Uterus (tissue), 3 donors: ENCODE measurements at regions not wholly inside any gene's neighbourhood (a gene's known extent, or its start where the extent isn't known, plus 50 kb on each side); places are given as distances from the start of the nearest gene placed in this dataset.

Source experiments
- DNase-seq, 2 donors: peaks; one replicate each; pipeline ENCODE4 v3.0.0-alpha.2; 2019 to 2020
- H3K27ac ChIP-seq, 2 donors: fragments of 200-600 bp; sonication (generic); 1 replicate in 1 of 2; 2 replicates in 1 of 2; pipeline ENCODE4 v1.5.1; 2016 to 2018
- H3K27me3 ChIP-seq, 2 donors: fragments of 200-600 bp; sonication (generic); one replicate each; pipeline ENCODE4 v1.5.1; 2018 to 2019; ENCODE audit warnings: control low read depth in 1 of 2
- H3K36me3 ChIP-seq, 2 donors: fragments of 200-600 bp; sonication (generic); one replicate each; pipeline ENCODE4 v1.5.1; 2019; ENCODE audit warnings: control low read depth in 1 of 2
- H3K4me1 ChIP-seq, 2 donors: fragments of 200-600 bp; sonication (generic); one replicate each; pipeline ENCODE4 v1.5.1; 2018 to 2019; ENCODE audit warnings: control low read depth in 1 of 2
- H3K4me3 ChIP-seq, 2 donors: fragments of 200-600 bp; sonication (generic); 1 replicate in 1 of 2; 2 replicates in 1 of 2; pipeline ENCODE4 v1.5.1; 2018 to 2019; ENCODE audit warnings: mild to moderate bottlenecking in 1 of 2
- H3K9me3 ChIP-seq, 2 donors: fragments of 200-600 bp; sonication (generic); one replicate each; pipeline ENCODE4 v1.5.1; 2019; ENCODE audit warnings: control low read depth in 1 of 2
- POLR2A ChIP-seq, 2 donors: fragments of 450-650 bp; IDR thresholded peaks; one replicate each; pipeline ENCODE4 v1.6.1; 2016; ENCODE audit warnings: antibody characterized with exemption in 2 of 2, mild to moderate bottlenecking in 1 of 2, moderate library complexity in 1 of 2
- intact Hi-C: fragments of 100-400 bp; cut with DNase I; formaldehyde crosslinking; loops from one replicate; pipeline ENCODE4 v1.15.1; 2023; ENCODE audit warnings: low total_unique reads
- TF ChIP-seq, protein P1 (sequence below), 4 experiments: fragments of 200-600 bp in 2 of 4; fragments of 450-650 bp in 2 of 4; sonication (generic) in 2 of 4; IDR thresholded peaks; one replicate each; pipeline ENCODE4 v1.5.1; 2016 to 2019; ENCODE audit warnings: antibody characterized with exemption in 4 of 4, mild to moderate bottlenecking in 2 of 4, moderate library complexity in 1 of 4
- donor health status: DM: yes; HTN: yes; CAD: no.

DNA sequence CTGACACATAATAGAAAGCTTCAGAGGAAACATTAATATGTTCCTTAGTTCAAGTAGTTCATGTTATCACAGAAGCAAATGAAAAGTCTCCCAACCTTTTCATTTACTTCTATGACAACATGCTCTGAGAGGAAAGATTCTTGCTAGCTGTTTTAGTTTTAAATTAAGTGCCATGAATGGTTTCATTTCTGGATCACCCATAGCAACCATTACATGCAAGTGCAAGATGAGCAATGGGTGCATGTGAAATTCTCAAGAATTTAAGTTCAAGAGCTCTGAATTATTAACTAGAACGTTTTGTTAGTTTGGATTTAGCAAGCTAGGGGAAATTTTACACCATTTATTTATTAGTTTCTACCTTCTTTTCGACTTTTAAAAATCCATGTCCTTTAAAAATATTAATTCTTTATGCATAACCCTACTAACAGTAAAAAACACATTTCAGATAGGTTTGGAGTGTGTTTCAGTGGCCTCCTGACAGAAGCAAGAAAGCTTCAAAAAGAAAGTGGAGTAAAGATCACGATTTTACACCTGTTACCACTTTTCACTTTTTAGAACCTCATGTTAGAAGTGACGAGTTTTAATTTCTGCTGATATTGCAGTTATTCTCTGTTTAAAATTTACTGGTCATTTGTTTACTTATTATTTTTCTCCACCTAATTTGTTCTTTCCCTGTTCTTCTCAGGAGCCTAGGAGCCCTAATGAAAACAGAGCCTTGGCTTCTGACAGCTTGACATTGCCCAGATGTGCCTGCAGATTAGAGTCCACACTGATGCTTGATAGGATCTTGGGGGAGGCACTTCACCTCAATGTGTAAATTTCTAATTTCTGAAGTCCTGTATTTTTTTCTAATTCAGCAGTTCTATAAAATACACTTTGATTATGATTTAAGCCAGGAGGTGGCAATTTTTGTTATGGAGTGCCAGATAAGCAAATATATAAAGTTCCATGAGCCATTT lies 995.3 kb upstream of the PHF14 start:
- Histone ChIP-seq H3K9me3 (no peaks in the 10 kb centered on the region), H3K27ac (no peak overlapping the region), H3K4me1 (no peaks in the 10 kb centered on the region), H3K36me3 (no peaks in the 10 kb centered on the region), H3K4me3 (no peak overlapping the region), H3K27me3 (no peaks in the 10 kb centered on the region)
- TF ChIP-seq, protein P1, sequence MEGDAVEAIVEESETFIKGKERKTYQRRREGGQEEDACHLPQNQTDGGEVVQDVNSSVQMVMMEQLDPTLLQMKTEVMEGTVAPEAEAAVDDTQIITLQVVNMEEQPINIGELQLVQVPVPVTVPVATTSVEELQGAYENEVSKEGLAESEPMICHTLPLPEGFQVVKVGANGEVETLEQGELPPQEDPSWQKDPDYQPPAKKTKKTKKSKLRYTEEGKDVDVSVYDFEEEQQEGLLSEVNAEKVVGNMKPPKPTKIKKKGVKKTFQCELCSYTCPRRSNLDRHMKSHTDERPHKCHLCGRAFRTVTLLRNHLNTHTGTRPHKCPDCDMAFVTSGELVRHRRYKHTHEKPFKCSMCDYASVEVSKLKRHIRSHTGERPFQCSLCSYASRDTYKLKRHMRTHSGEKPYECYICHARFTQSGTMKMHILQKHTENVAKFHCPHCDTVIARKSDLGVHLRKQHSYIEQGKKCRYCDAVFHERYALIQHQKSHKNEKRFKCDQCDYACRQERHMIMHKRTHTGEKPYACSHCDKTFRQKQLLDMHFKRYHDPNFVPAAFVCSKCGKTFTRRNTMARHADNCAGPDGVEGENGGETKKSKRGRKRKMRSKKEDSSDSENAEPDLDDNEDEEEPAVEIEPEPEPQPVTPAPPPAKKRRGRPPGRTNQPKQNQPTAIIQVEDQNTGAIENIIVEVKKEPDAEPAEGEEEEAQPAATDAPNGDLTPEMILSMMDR (IDR thresholded peaks at IDR 0.05): no peak
- no peak for TF ChIP-seq POLR2A (IDR thresholded peaks at IDR 0.05)
- intact Hi-C loops: no loop called here
- no peak for DNase-seq

DNA sequence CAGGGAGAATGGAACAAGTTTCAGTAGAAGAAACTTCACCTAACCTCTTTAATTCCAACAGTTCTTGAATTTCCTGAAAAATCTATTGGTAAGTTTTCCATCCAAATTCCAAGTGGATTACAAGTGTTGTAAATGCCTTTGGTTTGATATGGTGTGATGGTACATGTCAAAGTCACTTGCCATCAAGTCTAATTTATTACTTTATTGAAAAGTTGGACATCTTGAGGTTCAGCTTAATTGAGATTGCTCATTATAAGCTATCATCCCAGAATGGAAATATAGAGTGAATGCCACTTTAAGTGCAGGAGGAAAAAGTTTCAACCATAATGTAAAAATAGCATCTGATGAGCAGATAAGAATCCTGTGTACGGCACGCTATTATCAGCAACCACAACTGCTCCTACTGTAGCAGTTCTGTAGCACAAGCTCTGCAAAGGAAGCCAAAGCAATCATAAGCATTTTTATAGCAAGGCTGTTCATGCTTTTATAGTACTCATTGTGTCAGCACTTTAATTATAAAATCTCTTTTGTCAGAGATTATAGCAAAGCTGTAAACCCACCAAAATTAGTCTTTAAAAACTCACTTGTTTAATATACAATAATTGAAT lies 991.8 kb upstream of the PHF14 start:
- no peak overlapping the region for H3K27ac ChIP-seq

DNA sequence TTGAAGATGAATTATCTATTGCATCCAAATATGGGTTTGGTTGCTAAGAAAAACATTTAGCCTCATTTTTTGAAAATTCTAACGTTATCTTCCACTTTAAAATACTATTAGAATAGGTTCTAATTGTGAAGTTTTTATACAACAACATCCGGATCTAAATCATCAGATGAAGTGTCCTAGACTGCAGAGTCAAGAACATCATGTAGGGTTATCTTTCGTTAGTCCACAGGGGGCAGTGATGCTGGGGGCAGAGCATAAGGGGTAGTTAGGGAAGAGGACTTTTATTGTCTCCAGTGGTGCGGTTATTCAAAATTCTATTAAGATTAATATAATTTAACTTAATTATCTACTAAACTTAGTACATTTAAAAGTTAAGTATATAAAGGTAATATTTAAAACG lies 990.6 kb upstream of the PHF14 start:
- TF ChIP-seq, protein P1 (IDR thresholded peaks at IDR 0.05): no peak
- no peak for TF ChIP-seq POLR2A (IDR thresholded peaks at IDR 0.05)
- H3K27ac ChIP-seq: no peak overlapping the region
- no peak for DNase-seq
- H3K27me3 ChIP-seq: no peaks in the 10 kb centered on the region
- no peak overlapping the region for H3K4me3 ChIP-seq
- intact Hi-C loops: no loop called here
- H3K9me3 ChIP-seq: no peaks in the 10 kb centered on the region
- H3K36me3 ChIP-seq: no peaks in the 10 kb centered on the region
- H3K4me1 ChIP-seq: no peaks in the 10 kb centered on the region

More for the DNA sequence above, 991.8 kb upstream of the PHF14 start:
- intact Hi-C loops: no loop called here
- Histone ChIP-seq H3K36me3 (no peaks in the 10 kb centered on the region), H3K4me3 (no peak overlapping the region), H3K9me3 (no peaks in the 10 kb centered on the region), H3K4me1 (no peaks in the 10 kb centered on the region), H3K27me3 (no peaks in the 10 kb centered on the region)
- TF ChIP-seq, protein P1 (IDR thresholded peaks at IDR 0.05): no peak
- TF ChIP-seq POLR2A (IDR thresholded peaks at IDR 0.05): no peak
- DNase-seq: no peak

DNA sequence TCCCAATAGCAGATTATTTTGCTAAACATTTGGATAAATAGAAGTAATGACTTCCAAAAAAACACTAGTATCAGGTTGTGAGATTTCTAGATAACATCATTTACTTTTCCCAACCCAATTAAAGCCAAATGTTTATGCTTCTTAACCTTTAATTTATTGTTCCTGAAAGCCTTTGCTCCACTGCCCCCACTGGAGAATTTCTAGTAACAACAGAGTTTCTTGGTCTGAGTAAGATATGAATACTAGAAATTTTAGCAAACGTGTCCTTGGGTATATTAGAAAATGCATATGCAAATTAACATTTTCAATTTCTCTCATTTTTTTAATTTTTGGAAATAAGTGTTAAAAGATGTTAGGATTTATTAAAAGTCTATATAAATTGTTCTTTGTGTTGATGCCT lies 958.0 kb upstream of the PHF14 start:
- Histone ChIP-seq H3K4me1 (no peaks in the 10 kb centered on the region), H3K27me3 (no peaks in the 10 kb centered on the region), H3K4me3 (no peak overlapping the region), H3K9me3 (no peaks in the 10 kb centered on the region), H3K27ac (no peak overlapping the region), H3K36me3 (no peaks in the 10 kb centered on the region)
- intact Hi-C loops: no loop called here
- TF ChIP-seq, protein P1 (IDR thresholded peaks at IDR 0.05): no peak
- no peak for TF ChIP-seq POLR2A (IDR thresholded peaks at IDR 0.05)
- DNase-seq: no peak

DNA sequence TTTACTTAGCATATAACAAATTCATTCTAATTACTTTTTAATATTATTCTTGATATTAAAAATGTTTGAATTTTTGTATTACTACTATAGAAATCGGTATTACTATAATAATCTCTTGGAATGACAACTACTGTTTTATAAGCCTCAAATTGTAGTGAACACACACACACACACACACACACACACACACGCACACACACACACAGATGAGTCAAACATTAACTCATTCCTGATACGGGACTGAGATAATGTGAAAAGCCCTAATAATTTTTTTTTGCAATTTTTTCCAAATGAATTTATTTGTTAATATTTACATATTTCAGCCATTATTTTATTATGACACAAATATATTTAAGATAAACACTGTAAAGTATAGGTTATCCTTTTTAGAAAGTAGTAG lies 951.2 kb upstream of the PHF14 start:
- DNase-seq: no peak
- no peaks in the 10 kb centered on the region for H3K9me3 ChIP-seq
- TF ChIP-seq, protein P1 (IDR thresholded peaks at IDR 0.05): no peak
- TF ChIP-seq POLR2A (IDR thresholded peaks at IDR 0.05): no peak
- no peak overlapping the region for H3K27ac ChIP-seq
- no peaks in the 10 kb centered on the region for H3K36me3 ChIP-seq
- H3K4me3 ChIP-seq: no peak overlapping the region
- H3K4me1 ChIP-seq: no peaks in the 10 kb centered on the region
- intact Hi-C loops: no loop called here
- H3K27me3 ChIP-seq: no peaks in the 10 kb centered on the region
